ENCODE measurements at regions not wholly inside any gene's neighbourhood (a gene's known extent, or its start where the extent isn't known, plus 50 kb on each side); places are given as distances from the start of the nearest gene placed in this dataset.
"Not testable (repeated sequence)": the region's sequence is repeated elsewhere in the genome, so short reads cannot be mapped to it uniquely, and the experiment has no call there.

DNA sequence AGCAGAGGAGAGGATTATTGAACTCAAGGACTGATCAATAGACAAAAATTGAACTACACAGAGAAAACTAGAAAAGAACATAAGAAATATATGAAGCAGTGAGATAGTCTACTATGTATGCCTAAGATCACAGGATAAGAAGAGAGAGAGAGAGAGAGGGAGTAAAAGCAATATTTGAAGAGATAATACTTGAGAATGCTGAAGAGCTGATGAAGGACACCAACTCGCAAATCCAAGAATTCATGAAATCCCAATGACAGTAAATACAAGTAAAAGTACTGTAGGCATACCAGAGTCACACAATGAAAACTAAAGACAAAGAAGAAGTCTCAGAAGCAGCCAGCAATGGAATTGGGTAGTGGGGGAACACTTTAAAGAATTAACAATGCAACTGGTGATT lies 260.1 kb upstream of the SPAG17 start:
- DNase-seq = no peak

DNA sequence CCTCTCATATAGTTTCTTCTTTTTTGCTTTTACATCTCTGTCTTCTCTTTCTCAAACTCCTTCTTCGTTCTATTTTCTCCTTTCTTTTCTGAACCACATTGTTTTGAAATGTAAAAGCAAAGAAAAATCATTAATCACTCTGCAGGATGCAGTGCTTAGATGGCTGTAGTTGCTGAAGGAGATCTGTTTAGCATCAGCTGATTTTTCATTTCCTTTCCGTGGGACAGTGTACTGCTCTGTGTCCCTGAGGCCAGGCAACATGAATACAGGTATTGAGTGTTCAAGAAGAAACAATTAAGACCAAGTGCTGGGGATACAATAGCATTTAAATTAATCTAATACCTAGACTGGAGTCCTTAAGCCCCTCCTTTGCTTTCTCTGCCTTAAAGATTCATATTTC lies 257.2 kb upstream of the SPAG17 start:
- no peak for DNase-seq

DNA sequence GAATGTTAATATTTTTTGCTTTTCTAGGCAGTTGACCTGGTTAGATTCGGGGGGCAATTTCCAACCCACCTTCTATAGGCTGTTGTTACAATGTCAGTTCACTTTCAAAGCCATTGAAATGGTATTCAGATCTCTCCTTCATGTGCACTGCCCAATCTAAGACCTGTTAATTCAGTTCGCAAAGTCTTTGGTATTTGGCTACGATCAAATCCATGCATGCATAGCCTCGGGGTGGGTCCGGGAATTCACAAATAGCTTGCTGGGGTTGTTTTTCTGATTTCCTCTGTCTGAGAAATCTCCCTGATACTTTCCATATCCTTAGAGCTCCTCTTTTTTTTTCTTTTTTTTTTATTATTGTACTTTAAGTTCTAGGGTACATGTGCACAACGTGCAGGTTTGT lies 252.6 kb upstream of the SPAG17 start:
- DNase-seq = no peak

DNA sequence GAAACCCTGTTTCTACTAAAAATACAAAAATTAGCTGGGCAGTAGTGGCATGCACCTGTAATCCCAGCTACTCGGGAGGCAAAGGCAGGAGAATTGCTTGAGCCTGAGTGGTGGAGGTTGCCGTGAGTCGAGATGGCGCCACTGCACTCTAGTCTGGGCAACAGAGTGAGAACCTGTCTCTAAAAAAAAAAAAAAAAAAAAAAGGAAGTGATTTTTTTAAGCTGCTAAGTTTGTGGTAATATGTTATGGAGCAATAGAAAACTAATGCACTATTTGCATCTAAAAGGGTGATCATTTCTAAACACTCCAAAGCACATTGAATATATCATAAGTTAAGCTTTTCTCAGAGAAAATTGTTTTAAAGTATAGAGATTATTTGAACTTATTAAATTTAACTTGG lies 244.8 kb upstream of the SPAG17 start:
- DNase-seq = no peak

DNA sequence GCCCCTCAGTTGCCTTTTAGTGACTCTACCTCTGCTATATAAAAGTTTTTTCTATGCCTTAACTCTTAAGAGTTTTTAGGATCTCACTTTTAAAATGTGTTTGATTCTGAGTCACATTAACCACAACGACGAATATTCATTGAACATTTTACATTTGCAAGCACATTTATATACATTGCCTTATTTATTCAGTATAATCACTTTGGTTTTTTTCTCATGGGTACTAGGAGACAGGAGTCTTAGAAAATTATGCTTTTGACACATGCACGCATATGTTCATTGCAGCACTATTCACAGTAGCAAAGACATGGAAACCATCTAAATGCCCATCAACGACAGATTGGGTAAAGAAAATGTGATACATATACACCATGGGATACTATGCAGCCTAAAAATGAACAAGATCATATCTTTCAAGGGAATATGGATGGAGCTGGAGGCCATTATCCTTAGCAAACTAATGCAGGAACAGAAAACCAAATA lies 236.9 kb upstream of the SPAG17 start:
- no peak for DNase-seq

DNA sequence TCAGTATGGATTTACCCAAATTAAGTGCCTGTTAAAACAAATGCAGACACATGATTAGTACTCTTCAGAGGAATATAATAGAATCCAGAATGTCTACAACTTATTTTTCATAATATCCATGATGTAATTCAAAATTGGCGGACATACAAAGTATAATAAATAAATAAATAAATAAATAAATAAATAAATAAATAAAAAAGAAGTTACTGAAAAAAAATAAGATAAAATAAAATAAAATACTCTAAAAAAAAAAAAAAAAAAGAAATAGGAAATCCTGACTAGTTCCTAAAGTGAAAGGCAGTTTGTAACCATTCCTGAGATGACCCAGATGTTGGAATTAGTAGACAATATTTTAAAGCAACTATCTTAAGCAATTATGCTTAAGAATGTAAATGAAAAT lies 219.0 kb upstream of the SPAG17 start:
- DNase-seq = no peak

DNA sequence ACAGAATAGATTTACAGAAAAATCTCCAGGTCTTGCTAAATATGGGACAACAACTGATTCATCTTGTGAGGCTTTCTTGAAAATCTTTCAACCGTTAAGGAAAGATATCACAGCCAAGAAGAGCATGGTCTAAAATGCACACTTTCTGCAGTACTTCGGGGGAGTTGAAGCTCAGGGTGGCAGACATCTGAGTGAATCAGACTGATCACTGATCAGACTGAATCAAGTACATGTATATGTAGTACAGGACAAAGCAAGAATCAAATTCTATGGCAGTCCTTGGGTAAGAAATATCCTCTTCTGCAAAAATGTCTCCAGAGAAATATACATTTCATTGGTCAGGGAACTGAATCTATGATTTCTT lies 212.4 kb upstream of the SPAG17 start:
- DNase-seq = no peak

DNA sequence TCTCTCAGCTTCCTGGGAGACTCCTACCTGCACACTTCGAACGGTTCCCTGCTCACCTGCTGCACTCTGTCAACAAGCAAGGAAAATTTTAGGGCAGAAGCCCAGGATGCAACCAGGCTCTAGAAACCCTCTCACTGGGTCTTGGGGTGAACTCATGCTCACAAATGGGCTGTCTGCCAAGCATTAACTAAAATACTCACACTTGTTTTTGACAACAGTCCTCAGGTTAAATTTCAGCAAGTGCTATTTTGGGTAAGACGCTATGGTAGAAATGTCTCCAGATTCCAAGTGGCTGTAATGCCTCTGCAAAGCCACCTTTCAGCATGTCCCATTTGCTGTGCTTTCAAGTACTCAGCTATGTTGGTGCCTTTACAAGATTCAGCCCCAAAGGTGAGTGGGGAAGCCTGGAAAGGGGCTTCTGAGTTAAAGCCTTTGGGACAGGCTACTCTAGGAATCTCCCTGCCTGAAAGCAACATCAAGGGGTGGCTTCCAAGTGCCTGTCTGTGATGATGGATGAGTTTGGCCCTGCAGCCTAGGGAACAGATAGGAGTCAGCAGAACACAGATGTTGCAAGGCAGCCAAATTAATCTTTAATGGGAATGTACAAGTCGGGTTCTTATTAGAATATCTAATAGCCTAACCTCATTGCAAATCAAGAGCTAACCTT lies 211.9 kb upstream of the SPAG17 start:
- DNase-seq = no peak

DNA sequence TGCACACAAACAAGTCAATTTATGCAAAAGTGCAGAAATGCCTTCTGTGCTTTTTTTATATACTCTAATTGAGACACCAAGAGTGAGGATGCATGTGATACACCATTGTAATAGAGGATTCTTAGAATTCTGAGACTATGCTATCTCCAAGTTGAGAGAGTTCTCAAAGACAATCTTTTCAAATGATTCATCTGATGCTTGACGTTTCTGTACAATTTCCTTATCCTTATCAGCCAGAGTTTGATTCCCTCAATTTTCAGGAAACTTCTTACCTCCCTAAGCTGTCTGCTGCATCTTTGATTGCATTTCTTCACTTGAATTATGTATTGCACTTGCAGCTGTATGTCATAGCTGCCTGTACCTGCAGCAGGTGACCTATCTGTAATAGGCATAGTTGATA lies 211.3 kb upstream of the SPAG17 start:
- DNase-seq = no peak

DNA sequence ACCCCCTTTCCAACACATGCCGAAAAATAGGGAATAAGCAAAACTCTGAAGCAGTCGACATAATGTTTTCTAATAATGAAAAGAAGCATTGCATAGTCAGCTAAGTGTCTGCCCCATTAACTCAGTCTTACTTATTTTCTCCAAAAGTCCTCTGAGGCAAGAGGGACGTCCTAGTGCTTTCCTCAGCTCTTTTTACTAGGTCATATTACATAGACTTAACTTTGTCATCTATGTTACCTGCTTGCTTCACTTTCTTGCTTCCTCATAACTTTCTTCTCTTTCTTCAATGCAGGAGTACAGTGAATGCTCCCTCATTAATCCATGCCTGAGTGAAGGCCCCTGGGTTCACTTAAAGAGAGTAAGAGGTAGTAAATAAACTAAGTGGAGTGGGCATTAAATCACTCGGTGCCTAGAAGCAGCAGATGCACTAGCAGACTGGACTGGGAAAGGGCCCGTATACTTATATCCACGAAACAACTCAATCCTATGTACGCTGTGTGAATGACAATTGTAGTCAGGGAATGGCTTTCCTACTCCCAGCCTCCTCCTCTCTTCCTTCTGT lies 210.5 kb upstream of the SPAG17 start:
- no peak for DNase-seq

DNA sequence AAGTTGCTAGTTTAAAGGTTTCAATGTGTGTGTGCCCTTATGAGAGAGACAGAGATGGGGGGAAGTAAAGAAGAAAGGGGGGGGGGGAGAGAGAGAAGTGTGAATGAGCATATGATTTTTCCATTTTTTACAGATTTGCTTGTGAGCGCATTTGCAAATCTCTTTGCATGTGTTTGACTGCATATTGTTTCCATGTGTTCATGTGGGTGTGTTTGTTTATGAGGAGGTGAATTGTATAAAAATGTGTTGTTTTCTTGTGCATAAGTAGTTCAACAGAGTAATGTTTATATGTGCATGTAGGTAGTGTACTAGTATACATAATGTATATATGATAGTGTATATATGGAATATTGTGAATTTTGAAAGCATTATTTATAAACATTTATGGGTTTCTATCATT lies 205.9 kb upstream of the SPAG17 start:
- DNase-seq = no peak

DNA sequence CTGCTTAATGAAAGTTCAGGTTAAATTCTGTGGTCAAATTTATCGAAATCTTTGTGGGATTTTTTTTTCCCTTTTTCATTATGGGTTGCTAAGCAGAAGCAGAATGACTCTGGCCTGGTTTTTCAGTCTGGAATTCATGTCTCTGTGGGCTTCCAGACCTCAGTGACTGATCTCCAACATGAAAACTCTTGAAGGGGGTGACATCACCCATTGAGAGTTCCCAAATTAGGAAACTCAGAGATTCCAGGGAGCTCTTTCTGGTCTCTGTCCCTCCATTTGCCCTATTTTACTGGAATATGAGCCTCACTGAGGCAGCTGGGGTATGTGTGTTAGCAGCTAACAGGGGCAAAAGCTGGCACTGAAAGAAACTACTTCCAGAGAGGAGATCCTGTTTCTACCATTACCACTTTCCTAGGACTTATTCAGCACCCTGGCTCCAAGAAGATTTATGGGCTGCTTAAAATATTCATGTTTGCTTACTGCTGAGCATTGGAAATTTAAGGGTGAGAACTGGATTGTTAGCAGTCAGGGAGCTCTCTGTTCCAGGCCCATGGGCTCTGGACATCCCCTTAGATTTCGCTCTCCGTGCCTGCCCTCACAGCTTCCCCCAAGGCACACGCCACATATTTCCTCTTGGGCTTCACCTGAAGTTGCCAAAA lies 203.4 kb upstream of the SPAG17 start:
- DNase-seq = no peak

DNA sequence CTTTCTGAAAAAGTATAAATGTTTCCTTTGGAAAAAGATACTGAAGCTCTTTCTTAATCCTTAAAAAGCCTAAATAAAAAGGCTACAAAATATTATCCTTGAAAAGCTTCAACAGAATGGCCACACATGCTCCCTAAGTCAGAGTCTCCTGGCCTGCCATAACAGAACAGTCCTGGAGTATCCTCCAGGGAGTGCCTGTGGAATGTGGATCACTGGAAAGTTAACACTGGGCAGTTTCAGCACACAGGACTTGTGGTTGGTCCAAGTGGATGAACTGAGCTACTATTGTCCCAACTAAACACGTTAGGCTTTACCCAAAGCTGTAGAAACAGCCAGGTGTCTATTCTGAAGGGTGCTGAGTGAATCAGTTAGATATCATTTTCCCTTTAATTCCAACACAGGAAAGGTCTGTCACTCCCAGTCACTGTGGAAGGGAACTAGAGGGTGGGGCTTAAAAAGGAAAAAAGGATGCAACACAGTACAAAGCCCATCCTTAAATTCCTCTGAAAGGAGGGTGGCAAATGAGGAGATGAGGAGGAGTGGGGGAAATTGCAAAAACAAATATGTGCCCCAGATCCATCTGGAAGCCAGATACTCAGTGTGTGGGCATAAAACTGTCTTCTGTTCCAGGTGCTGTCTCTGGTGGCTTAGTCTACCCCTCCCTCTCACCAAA lies 196.3 kb upstream of the SPAG17 start:
- DNase-seq = no peak

DNA sequence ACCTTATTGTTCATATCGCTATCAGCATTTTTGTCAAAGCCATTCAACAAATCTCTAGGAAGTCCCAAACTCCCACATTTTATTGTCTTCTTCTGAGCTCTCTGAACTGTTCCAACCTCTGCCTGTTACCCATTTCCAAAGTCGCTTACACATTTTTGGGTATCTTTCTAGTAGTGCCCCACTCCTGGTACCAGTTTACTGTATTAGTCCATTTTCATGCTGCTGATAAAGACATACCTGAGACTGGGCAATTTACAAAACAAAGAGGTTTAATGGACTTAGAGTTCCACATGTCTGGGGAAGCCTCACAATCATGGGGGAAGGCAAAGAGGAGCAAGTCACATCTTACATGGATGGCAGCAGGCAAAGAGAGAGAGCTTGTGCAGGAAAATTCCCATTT lies 192.2 kb upstream of the SPAG17 start:
- not testable (repeated sequence) for DNase-seq

DNA sequence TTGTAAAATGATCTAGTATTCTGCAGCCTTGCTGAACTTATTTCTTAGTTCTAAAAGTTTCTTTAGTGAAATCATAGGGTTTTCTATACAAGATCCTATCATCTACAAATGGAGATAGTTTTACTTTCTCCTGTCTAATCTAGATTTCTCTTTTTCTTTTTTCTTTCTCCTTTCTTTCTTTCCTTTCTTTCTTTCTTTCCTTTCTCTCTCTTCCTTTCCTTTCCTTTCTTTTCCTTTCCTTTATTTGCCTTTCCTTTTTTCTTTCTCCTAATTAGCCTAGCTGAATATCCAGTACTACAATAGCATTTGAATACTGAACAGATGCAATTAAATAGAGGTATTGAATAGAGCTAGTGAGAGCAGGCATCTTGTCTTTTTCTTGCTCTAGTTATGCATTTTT lies 186.6 kb upstream of the SPAG17 start:
- no peak for DNase-seq

DNA sequence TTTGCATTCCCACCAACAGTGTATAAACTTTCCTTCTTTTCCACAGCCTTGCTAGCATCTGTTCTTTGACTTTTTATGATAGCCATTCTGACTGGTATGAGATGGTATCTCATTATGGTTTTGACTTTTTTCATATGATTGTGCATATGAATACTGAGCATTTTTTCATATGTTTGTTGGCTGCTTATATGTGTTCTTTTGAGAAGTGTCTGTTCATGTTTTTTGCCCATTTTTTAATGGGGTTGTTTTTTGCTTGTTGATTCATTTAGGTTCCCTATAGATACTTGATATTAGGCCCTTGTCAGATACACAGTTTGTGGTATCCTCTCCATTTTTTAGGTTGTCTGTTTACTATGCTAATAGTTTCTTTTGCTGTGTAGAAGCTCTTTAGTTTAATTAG lies 185.8 kb upstream of the SPAG17 start:
- DNase-seq = no peak

DNA sequence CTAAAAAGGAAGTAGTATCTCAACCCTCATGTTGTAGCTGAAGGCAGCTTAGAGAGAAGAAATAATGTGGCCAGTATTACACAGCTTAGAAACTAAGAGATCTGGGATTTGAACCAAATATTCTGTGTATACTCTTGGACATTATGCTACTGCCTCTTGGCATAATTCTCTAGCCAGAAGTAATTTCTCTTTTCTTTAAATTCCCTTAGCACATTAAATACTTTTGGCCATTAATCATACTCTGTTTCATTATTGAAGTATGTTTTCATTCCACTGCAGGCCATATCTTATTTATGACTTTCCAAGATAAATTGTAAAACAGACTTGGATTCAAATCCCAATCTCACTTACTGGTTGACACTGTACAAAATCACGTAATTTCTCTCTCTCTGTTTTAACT lies 181.3 kb upstream of the SPAG17 start:
- no peak for DNase-seq

DNA sequence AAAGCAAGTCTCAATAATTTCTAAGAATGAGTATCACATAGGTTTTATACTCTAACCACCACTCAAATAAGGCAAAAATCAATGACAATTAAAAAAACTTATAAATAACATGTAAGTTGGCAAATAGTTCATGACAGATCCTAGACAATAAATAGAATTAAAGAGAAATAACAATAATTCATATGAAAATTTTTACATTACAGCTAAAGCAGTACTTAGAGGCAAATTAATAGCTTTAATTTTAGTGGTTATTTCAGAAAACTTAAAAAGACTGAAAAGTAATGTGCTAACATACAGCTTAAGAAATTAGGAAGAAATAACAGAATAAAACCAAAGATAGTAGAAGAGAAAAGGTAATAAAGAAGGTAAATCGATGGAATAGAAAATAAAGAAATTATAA lies 179.9 kb upstream of the SPAG17 start:
- DNase-seq = no peak

DNA sequence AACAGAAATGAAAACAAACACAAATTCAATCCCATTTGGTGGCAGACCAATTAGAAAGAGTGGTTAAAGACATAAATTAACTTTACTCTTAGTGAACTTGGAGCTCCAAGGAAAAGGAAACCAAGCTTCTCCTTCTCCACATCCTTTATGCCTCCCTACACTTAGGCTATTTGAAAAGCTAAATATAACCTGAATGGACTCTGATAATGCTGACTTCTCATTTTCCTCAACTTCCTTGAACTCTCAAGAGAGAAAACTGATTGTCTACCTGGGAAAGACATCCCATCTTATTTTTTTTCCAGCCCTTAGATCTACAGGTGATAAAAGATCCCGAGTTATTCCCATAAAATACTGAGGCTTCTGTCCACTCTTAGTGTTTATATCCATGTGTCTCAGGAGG lies 178.4 kb upstream of the SPAG17 start:
- DNase-seq = no peak

DNA sequence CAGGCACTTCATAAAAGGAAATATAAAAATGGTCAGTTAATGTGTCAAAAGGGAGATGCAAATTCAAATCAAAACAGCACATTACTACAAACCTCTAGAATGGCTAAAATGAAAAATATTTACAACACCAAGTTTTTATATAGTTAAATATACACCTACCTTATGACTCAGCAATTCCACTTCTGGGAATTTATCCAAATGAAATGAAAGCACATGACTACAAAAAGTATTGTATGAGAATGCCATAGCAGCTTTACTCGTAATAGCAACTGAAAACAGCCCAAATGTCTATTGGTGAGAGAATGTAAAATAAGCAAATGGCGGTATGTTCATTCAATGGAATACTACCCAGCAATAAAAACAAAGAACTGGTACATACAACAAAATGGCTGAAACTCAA lies 175.8 kb upstream of the SPAG17 start:
- no peak for DNase-seq

DNA sequence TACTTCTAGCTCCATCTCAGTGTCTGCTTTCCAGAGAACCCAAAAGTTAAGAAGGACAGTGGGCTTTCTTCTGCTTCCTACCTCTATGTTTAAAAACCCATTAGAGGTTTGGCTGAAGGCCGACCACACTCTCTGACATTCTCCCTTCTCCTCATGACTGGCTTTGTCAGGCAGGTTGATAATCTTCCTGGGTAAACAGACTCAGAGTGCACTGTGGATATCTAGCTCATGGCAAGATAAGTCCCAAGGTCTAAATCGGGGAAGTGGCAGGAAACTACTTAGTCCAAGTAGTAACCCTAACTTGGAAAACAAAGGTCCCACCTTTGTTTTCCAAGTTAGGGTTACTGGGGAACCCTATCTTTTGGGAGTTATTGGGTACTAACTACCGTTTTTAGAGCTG lies 161.9 kb upstream of the SPAG17 start:
- DNase-seq = no peak

DNA sequence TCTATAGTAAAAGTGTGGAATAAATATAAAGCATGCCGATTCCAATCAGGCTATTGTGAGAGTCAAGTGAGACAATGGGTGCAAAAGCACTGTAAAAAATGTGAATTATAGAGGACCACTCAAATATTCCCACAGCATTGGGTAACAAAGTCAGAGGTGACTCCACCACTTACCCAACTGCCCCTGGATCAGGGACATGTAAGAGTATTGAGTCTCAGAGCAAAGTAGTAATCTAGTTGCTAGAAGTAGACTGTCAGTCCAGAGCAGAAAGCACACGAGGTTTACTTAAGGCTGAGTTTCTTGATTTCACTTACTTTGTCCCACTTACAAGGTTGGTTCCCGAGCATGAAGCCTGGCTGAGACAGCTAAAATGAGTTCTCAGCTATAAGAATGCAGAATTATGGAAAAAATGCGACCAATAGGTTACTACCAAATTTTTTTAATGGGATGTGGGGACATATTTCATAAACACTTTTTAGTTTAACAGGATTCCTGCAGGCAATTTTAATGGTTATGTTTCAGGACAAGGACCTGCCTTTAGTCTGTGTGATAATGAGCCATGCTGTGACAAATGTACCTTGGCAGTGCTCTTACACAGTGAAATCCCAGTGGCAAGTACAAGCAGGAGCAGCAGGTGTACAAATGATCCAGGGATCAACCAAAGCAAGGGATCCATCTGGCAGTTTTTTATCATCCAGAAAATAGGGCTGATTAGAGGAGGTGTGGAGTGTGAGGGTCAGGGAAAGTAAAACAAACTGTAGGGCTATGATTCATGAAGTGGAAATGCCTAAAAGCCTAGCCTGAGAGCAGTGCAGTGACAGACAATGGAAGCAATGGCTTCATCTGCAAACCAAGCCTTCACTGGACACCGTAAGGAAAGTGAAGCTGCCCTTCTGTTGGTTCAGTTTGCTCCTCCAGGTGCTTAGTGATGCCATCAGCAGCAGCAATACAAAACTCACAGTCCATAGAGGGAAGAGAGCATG lies 156.2 kb upstream of the SPAG17 start:
- no peak for DNase-seq

Measured in DMS53 (cell line).